ENCODE measurements at regions not wholly inside any gene's neighbourhood (a gene's known extent, or its start where the extent isn't known, plus 50 kb on each side); places are given as distances from the start of the nearest gene placed in this dataset.

DNA sequence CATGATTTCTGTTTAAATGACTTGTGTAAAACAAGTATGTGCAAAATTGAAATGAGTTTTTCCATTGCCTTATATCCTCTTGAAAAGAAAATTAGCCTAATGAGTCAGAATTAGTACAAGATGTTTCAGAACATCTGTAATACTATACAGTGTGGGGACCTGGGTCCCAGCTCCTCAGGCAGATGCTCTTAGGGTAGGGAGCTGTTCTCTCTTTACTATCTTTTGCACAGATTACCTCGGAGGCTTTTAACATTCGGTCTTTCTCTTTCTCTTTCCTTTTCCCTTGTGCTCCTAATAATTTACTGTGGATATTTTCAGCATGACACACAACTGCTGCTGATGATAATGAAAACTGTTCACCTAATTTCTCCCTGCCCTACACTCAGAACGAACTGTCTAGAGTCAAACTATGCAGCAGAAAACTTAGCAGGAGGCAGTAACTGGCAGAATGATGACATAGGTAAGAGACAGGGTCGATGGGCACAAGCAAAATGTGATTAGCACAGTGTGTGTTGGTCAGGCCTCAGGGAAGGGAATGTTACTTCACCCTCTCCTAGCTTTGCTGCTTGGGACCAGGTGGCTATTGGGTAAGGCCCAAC lies 455.3 kb downstream of the PDHA2 start:
- DNase-seq (ENCODE audit: low read depth in 3 of 3, low spot score in 2 of 3): no peak

DNA sequence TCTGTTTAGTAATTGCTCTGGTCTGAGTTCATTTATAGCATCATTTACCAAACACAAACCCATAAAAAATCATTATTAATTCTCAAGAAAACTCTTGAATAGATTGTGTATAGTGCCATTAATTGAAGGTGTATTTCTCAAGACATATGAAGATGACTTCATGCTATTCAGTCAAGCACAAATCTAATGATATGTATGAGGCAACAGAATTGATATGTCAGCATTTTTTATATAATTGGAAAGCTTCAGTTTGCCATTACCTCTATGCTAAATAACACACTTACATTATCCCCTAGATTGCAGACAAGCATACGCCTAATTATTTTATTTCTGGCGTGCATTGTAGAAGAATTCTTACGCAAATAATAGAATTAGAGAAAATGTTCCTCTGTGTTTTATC lies 461.8 kb downstream of the PDHA2 start:
- no peak for DNase-seq (ENCODE audit: low read depth in 3 of 3, low spot score in 2 of 3)

DNA sequence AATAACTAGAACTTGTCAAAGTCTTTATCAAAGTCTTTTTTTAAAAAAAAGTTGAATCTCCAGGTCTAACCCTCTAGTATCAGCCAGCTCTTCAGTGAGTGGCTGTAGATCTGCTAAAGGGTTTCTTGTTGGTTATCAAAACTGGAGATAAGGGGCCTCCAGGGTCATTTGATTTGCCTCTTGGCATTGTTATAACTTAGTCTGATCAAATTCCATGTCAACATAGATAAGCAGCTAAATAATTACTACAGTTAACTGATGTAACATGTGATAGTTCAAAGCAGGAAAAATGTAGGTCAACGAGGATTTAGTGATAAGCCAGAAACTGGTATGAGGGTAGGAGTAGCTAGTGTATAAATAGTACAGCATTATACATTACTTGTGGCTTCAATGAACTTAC lies 465.1 kb downstream of the PDHA2 start:
- no peak for DNase-seq (ENCODE audit: low read depth in 3 of 3, low spot score in 2 of 3)

GRCh38 chr4:96312046-96312685 lies 472.3 kb downstream of the PDHA2 start:
- no peak for DNase-seq (ENCODE audit: low read depth in 3 of 3, low spot score in 2 of 3)

DNA sequence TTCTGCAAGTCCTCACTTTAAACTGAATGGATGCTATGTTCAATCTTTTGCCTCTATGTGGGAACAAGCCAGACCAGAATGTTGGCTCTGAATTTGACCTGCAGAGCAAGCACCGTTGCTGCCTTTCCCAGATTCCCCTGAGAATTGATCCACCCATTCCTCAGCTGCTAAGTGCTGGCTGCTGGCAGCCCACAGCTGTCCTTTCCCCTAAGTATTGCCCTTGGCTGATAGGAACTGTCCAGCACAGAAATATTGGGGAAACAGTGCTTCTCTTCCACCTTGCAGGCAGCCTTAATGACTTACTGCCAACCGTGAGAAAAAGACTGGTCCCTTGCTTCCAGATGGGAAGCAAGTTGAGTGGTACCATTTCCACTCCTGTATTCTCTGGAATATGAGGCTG lies 475.9 kb downstream of the PDHA2 start:
- DNase-seq (ENCODE audit: low read depth in 3 of 3, low spot score in 2 of 3): no peak

DNA sequence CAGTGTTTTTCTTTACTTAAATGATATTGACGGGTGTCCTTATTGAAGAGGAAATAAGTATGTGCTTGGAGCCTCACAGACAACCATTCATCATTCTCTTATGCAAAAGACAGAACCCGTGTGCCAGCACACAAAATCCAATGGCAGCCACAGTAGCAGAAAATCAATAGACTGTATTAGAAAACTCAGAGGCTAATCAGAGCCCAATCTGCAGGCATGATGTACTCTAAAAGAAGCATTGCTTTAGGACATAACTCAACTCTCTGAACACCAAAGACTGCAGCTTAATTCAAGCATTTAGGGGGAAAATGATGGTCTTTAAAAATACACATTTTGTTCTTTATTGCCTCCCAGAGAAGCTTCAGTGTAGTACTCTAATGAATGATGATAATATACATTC lies 476.9 kb downstream of the PDHA2 start:
- DNase-seq (ENCODE audit: low read depth in 3 of 3, low spot score in 2 of 3): no peak

DNA sequence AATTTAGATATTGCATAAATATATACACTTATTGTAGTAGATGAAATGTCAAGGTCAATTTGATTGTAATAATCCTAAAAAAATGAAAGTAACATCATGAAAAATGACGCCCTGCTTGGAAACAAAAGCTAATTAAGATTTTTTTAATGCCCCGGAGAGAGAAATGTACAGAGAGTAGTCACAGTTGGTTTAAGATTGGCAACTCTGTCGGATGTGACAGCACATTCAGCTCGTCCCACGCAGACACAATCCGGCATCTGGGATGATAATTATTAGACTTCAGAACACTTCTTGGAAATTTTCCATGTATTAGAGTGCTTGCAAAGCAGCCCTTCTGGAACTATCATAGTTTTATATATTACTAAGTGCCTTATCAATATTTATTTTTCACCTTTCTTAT lies 478.0 kb downstream of the PDHA2 start:
- no peak for DNase-seq (ENCODE audit: low read depth in 3 of 3, low spot score in 2 of 3)

DNA sequence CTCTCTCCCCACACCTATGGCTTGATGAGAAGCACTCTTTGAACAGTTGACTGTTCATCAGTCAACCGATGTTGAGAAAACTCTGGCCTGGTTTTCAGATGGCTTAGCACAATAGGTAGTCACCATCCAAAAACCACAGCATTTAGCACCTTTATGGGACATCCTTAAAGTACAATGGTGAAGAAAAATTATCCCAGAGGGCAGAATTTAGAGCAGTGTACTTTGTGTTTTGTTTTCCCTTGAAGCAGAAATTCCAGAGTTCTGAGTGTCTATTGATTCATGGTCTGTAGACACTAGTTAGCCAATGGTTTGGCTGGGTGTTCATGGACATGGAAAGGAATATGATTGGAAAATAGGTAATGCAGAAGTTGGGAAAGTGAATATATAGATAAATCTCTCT lies 487.0 kb downstream of the PDHA2 start:
- DNase-seq (ENCODE audit: low read depth in 3 of 3, low spot score in 2 of 3): no peak

DNA sequence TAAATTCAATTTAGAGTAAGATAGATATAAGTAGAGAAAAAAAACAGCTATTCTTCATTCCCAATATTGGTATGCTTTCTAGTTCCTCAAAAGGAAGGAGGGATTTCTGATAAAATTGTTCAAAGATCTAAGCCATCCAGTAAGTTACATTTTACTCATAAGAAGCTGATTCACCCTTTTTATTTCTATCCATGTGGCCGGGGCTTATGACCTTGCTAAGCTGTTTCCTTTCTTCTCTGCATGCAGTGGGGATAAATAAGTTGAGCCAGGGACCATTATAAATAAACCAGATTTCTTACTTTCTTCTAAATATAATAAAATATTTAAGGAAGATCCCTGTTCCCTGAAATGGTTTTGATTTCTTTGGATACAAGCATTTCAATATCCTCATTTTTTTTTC lies 502.3 kb downstream of the PDHA2 start:
- DNase-seq (ENCODE audit: low read depth in 3 of 3, low spot score in 2 of 3): no peak

- no peak for DNase-seq (ENCODE audit: low read depth in 3 of 3, low spot score in 2 of 3)
Measured at GRCh38 chr4:96342790-96343455, 503.0 kb downstream of the PDHA2 start.

DNA sequence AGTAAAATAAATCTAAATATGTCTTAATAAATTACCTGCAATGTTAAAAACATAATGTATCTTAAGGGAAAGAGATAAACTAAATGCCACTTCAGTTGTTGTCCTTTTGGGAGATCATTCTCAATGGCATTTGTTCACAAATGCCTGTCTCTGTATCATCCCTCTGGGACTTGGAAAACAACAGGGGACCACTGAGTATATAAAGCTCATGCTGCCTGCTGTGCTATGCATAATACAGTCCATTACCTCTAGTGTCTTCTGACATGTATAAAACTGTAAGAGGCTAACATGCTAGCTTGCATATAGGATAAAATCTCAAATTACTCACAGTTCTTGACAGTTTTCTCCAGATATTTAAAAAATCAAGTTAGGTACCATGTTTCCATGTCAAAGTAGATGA lies 503.9 kb downstream of the PDHA2 start:
- no peak for DNase-seq (ENCODE audit: low read depth in 3 of 3, low spot score in 2 of 3)

DNA sequence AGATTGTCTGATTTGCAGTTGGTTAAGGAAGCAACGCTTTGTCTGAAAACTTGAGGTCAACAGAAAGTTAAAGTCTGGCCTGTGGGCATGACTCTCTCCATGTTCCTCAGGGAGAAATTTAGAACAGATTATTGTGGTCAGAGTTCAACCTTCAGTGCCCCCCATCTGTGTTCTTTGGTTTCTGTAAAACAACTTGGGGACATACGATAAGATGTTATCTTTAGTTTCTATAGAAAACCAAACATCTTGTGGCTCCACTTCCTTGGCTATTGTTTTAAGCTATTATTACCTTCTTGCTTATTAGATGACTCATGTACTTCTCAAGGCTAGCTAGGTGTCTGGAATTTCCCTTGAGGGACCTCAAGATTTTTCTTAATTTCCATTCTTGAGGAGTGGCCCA lies 507.7 kb downstream of the PDHA2 start:
- no peak for DNase-seq (ENCODE audit: low read depth in 3 of 3, low spot score in 2 of 3)

DNA sequence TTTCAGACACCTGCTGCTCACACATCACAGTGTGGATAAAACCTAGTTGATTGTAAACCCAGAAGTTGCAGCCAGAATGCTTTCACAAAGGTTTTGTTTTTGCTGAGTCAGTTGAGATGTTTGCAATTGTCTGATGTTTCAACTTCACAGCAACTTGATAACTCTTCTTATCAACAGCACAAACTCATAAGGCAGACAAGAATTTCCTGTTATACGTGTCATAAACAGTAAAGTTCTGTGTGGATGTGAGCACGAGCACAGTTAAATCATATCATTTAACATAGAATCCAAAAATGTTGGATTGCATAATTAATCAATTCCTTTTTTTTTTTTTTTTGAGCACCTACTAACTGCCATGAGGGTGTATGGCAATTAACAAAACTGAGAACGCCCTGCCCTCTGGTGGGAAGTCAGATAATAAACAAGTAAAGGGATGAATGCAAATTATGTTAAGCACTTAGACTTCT lies 512.2 kb downstream of the PDHA2 start:
- DNase-seq (ENCODE audit: low read depth in 3 of 3, low spot score in 2 of 3): no peak

DNA sequence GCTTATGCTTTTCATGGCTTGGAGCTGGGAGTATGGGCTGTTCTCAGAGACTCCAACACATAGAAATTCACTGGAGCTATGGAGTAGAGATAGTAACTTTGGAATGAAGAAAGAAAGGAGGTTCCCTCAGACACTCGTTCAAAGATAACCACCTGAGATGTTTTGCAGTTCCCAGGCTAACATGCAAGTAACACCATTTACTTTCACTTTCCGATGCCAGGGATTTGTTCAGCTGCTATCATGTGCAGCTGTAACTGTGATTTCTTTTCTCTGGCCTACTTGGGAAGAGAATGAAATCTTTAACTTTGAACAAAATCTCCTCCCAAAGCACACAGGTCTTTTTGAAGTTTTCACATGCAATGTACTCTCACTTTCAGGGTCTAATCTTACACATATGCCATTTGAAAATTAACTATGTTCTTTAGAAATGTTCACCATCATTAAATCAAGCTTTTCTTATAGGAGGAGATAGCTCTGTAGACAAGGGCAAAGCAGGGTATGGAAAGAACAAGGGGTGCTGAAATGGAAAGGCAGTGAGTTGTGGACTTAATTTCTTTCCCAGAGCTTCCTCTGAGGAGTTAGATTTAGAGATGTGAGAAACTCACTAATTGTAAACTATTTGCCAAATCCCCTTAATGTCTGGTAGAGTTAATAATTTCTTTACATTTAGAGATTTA lies 514.3 kb downstream of the PDHA2 start:
- DNase-seq (ENCODE audit: low read depth in 3 of 3, low spot score in 2 of 3): no peak

DNA sequence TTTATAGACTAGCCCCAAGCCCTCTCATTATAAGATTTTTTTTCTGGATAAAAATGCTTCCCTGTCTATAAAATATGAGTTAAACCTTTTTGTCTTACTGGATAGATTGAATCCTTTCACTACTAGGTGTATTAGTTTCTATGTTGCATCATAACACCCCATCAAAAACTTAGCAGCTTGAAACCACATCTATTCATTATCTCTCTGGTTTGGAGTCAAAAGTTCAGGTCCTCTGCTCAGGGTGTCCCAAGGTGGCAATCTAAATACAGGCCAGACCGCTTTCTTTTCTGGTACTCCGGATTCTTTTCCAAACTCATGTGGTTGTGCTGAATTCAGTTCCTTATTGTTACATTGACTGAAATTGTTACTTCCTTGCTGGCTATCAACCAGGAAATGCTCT lies 515.5 kb downstream of the PDHA2 start:
- DNase-seq (ENCODE audit: low read depth in 3 of 3, low spot score in 2 of 3): no peak

DNA sequence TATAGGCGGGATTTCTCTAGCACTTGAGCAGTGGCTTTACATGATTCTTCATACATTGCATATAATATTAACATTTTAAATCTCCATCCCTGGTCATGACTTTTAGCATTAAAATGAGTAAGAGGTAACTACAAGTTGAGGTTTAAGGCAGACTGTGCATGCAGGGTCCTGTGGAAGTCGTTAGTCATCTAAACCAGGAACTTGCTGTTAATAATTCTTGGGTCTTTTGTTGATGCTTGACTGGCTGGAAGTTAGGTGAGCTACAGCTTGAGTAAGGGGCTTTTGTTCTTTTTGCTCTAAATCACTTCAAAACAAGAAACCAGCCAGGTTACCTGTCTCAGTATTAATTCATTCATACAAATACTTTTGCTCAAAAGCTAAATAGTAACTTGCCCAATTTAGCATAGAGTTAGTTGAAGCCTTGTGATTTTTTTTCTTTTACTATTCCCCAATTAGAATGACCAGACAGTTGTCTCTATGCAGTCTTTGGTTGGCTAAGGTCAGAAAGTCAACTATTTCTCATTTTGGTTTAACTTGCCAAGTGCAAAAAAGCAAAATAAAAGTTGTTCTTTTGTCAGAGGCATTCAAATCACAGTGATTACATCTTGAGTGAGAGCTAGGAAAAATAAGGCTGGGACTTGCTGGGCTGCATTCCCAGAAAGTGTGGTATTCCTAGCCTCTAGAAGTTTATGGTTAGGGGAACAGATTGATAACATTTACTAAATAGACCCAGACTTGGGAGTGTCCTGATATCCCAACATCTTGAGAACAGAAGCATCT lies 516.9 kb downstream of the PDHA2 start:
- DNase-seq (ENCODE audit: low read depth in 3 of 3, low spot score in 2 of 3): no peak

DNA sequence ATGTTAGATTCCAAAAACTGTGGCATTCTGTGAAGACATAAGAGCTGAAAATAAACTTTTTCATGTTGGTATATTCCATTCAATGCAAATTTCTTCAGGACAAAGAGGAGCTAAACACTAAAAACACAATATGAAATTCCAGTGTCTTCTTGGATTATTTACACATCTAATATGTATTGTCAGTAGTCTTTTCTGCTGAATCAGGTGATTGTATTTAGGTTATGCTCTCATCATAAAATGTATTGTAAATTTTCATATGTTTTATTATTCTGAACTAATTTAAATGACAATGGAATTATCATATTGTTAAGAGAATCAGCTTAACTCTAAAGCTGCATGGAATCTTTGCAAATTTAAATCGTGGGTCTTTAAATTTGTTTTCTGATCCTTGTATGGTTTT lies 526.7 kb downstream of the PDHA2 start:
- DNase-seq (ENCODE audit: low read depth in 3 of 3, low spot score in 2 of 3): no peak

GRCh38 chr4:96375367-96375766 lies 535.5 kb downstream of the PDHA2 start:
- no peak for DNase-seq (ENCODE audit: low read depth in 3 of 3, low spot score in 2 of 3)

- no peak for DNase-seq (ENCODE audit: low read depth in 3 of 3, low spot score in 2 of 3)
Measured at GRCh38 chr4:96379524-96379923, 539.6 kb downstream of the PDHA2 start.

DNA sequence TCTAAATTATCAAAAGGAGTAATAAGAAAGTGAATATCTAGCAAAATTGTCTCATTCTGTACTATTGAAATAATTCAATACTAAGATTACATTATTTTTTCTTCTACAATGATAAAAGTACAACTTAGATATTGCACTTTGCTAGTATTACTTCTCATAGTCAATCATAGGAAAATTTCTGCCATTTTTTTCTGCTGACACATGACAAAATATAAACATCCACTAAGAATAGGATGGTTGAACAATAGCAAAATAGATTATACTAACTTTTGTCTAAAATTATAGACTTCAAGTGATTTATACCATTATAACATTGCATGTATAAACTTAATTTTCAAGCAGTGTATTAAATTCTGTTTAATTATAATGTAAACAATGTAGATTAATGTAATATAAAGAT lies 540.2 kb downstream of the PDHA2 start:
- no peak for DNase-seq (ENCODE audit: low read depth in 3 of 3, low spot score in 2 of 3)

DNA sequence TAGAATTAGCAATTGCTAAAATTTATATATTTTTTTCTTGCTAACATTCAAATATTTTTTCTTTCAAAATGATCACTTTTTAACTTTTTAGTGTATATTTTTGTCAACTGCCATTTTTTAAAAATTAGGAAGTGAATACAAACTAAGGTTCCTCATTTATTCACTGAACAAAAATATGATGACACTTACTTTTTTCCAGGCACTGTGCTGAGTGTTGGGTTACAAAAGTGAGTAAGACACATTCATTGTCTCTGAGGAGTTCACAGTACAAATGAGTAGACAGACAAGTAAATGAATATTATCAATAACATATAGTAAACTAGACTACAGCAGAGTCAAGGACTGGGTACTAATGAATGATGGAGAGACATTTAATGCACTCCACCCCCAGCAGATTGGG lies 543.5 kb downstream of the PDHA2 start:
- DNase-seq (ENCODE audit: low read depth in 3 of 3, low spot score in 2 of 3): no peak

Measured in right renal cortex interstitium (tissue), 3 donors.